ENCODE measurements at regions not wholly inside any gene's neighbourhood (a gene's known extent, or its start where the extent isn't known, plus 50 kb on each side); places are given as distances from the start of the nearest gene placed in this dataset.

GRCh38 chr14:105952222-105952621, 425.8 kb downstream of the TMEM121 start:
- no peak for TF ChIP-seq CTCF (IDR thresholded peaks at IDR 0.05)
- no peak for TF ChIP-seq EP300 (IDR thresholded peaks at IDR 0.05)
- no peak for TF ChIP-seq POLR2A (IDR thresholded peaks at IDR 0.05)

All from stomach (tissue), 4 donors.